GM06990 (cell line): ENCODE measurements at regions not wholly inside any gene's neighbourhood (a gene's known extent, or its start where the extent isn't known, plus 50 kb on each side); places are given as distances from the start of the nearest gene placed in this dataset.

ENCODE experiments used
- DNase-seq: peaks from one replicate; pipeline ENCODE4 v3.0.0-alpha.2; 2011; ENCODE audit not compliant: insufficient read length; ENCODE audit errors: extremely low read depth
- H3K27me3 ChIP-seq: replicated peaks from 2 replicates; pipeline ENCODE4 v1.6.0; 2011; ENCODE audit warnings: low read length; ENCODE audit not compliant: control insufficient read depth, insufficient read depth
- H3K36me3 ChIP-seq: 2 replicates; pipeline ENCODE4 v1.5.1; 2011; ENCODE audit warnings: low read length; ENCODE audit not compliant: control insufficient read depth, insufficient read depth
- H3K4me3 ChIP-seq: replicated peaks from 2 replicates; pipeline ENCODE4 v1.5.1; 2011; ENCODE audit warnings: low read depth, mild to moderate bottlenecking, control low read depth, low read length
- TF ChIP-seq, protein P1 (sequence below): IDR thresholded peaks from 2 replicates; pipeline ENCODE4 v1.5.1; 2011; ENCODE audit warnings: low read length, control low read depth, mild to moderate bottlenecking, inconsistent platforms; ENCODE audit not compliant: insufficient read depth, poor library complexity, severe bottlenecking

DNA sequence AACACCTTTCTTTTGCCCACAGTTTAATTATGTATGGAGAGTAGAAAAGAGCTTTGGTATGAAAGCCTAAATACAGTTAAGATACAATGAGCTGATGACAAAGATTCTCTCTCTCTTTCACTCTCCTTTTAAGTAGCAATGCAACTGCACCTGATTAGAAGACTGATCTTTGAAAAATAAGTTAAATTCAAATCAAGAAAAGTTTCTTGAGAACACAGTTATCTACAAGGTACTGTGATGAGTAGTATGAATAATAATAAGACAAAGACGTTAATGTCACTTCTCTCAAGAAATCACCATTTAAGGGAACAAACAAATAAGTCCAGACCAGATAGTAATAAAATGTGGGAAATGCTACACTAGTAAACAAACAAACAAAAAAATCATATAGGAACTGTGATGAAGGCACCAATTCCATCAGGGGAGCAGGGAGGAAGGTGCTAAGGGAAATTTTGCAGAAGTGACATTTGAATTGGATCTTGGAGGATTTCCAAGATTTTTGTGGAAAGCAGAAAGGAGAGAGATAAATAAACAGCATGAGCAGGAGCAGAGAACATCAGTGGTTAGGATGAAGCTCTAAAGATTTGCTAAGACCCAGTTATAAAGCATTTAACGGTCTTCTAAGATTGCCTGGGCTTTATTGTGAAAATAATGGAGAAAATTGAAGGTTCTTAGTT, 65.2 kb upstream of the STK38L start:
- TF ChIP-seq, protein P1, sequence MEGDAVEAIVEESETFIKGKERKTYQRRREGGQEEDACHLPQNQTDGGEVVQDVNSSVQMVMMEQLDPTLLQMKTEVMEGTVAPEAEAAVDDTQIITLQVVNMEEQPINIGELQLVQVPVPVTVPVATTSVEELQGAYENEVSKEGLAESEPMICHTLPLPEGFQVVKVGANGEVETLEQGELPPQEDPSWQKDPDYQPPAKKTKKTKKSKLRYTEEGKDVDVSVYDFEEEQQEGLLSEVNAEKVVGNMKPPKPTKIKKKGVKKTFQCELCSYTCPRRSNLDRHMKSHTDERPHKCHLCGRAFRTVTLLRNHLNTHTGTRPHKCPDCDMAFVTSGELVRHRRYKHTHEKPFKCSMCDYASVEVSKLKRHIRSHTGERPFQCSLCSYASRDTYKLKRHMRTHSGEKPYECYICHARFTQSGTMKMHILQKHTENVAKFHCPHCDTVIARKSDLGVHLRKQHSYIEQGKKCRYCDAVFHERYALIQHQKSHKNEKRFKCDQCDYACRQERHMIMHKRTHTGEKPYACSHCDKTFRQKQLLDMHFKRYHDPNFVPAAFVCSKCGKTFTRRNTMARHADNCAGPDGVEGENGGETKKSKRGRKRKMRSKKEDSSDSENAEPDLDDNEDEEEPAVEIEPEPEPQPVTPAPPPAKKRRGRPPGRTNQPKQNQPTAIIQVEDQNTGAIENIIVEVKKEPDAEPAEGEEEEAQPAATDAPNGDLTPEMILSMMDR, result no peak
- Histone ChIP-seq H3K4me3 (peak overlapping the region; percentile 56), H3K27me3 (no peaks in the 10 kb centered on the region), H3K36me3 (no peaks in the 10 kb centered on the region)
- peak; percentile 36 for DNase-seq

DNA sequence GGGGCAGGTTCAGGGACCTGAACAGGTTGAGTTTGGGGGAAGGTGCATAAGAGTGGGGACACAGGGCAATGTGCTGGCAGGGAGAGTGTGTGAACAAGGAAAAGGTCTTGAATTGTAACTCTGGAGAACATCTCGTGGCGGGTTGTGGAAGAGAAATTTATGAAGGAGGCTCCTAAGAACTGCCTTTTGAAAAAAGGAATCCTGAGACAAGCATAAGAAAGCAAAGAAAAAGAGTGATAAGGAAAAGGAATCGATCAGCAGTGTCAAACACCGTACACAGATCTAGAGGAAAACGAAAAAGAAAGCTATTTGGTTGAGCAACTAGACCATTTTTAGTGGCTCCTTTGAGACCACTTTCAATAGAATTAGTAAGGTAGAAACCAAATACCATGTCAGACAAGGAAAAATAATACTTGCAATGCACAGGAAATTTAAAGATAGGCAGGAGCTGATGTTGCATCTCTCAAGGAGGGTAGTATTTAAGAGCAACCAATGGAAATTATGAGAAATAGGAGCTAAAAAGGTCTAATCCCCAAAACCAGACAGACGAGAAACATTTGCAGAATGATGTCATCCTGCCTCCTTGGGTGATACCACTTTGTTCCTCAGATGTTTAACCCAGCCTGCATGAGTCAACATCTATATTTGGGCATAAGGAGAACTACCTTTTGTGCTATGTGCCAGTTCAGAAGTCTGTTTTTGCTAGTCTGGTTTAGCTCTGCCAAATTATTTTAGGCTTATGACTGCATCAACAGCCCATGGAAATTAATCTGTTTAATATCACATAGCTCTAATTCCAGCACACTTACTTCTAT, 64.5 kb upstream of the STK38L start:
- peak overlapping the region; percentile 56 for H3K4me3 ChIP-seq
- DNase-seq, result peak; percentile 84
- H3K36me3 ChIP-seq, result no peaks in the 10 kb centered on the region
- TF ChIP-seq, protein P1, result no peak
- no peaks in the 10 kb centered on the region for H3K27me3 ChIP-seq

DNA sequence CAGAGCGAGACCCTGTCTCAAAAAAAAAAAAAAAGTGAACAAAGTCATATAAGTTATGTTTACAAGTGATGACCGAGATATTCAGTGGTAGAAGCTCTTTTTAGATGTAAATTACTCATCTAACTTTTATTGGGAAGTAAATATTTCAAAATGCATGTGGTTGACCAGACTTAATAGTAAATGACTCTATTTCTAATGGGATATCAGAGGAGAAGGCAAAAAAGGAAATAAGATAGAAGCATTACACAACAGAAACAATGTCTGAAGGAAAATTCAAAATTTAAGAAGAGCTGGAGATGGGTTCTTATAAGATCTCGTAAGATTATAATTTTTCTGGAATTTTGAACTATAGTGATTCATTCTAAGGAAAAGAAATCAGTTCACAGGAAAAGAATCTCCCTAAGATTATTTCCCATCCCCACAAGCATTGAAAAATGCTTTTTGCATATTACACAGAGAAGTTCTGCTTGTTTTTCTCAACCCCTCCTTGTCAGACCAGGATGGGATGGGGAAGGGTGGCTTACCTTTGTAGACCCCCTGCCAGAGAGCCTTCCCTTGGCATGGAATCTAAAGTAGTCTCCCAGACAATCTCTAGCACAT, 63.1 kb upstream of the STK38L start:
- Histone ChIP-seq H3K4me3 (no peak overlapping the region), H3K27me3 (no peaks in the 10 kb centered on the region), H3K36me3 (no peaks in the 10 kb centered on the region)
- no peak for DNase-seq
- TF ChIP-seq, protein P1, result no peak

DNA sequence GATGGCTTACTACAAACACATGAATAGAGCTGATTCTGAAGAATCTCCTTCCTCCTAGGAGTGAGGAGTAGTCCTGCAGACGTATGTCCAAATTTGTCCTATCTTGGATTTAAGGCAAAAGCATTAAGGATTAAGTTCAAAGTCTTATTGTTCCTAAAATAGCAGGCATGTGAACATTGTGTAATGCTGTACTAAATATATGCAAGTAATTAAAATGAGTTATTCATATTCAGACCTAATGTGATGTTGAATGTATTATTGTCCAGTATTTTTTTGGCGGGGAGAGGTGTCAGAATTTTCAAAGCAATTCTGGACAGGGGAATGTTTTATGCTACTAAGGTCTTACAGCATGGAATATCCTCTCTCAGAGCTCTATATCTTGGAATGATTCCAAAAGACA, 60.7 kb upstream of the STK38L start:
- H3K36me3 ChIP-seq, result no peaks in the 10 kb centered on the region
- DNase-seq, result no peak
- H3K4me3 ChIP-seq, result no peak overlapping the region
- no peaks in the 10 kb centered on the region for H3K27me3 ChIP-seq
- TF ChIP-seq, protein P1, result no peak

DNA sequence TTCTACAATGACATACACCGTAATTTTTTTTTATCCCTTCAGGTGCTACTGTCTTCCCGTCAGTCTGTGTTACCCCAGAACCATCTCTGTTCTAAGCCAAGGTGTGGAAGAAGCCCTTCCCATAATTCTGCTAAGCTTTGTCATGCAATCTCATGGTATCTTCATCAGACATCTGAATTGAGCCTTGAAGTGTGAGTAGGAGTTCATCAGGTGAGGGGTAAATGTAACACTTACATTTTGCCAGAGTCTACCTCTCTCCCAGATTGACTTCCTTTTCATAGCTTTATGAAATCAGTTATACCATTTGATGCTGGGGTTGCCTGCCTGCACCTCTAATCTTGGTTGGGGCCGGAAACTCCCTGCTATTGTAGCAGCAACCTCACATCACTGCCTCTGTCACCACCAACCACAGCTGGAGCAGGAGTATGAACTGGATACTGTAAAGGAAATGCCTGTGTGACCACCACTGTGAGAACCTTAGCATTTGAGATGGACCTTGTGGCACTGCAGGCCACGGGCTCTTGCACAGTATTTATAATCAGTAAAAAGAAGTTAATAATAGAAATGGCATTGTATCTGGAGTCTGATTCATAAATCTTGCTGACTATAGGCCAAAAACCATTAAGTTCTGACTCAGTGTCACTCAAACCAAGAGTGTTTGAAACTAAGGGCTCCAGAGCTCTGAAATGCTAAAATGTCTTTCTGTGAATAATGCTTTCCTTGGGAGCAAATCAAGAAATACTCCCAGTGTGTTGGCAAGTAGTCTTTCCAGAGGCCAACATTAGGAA, 58.7 kb upstream of the STK38L start:
- peak; percentile 72 for DNase-seq

More for the DNA sequence above, 58.7 kb upstream of the STK38L start:
- TF ChIP-seq, protein P1, result no peak
- no peaks in the 10 kb centered on the region for H3K36me3 ChIP-seq
- no peaks in the 10 kb centered on the region for H3K27me3 ChIP-seq
- no peak overlapping the region for H3K4me3 ChIP-seq
